ENCODE measurements at regions not wholly inside any gene's neighbourhood (a gene's known extent, or its start where the extent isn't known, plus 50 kb on each side); places are given as distances from the start of the nearest gene placed in this dataset.

DNA sequence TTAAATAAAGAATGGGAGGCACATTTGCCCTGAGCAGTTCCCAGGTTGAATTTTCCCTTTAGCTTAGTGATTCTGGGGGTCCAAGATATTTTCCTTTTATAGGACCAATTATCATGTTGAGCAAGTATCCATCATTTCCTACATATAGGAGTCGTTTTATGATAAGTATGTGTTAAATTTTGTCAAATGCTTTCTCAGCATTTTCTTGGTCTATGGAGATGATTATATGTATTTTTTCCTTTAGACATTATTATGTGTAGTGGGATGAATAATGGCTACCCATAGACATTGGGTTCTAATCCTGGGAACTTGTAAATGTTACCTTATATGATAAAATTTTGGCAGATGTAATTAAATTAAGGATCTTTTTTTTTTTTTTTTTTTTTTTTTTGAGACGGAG is 128.7 kb downstream of the LMO4 start:
- TF ChIP-seq, protein P1, sequence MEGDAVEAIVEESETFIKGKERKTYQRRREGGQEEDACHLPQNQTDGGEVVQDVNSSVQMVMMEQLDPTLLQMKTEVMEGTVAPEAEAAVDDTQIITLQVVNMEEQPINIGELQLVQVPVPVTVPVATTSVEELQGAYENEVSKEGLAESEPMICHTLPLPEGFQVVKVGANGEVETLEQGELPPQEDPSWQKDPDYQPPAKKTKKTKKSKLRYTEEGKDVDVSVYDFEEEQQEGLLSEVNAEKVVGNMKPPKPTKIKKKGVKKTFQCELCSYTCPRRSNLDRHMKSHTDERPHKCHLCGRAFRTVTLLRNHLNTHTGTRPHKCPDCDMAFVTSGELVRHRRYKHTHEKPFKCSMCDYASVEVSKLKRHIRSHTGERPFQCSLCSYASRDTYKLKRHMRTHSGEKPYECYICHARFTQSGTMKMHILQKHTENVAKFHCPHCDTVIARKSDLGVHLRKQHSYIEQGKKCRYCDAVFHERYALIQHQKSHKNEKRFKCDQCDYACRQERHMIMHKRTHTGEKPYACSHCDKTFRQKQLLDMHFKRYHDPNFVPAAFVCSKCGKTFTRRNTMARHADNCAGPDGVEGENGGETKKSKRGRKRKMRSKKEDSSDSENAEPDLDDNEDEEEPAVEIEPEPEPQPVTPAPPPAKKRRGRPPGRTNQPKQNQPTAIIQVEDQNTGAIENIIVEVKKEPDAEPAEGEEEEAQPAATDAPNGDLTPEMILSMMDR (IDR thresholded peaks at IDR 0.05) = no peak
- TF ChIP-seq POLR2A (IDR thresholded peaks at IDR 0.05) = no peak

Data from testis (tissue), 2 donors.